SH-SY5Y (cell line): ENCODE measurements at regions not wholly inside any gene's neighbourhood (a gene's known extent, or its start where the extent isn't known, plus 50 kb on each side); places are given as distances from the start of the nearest gene placed in this dataset.

Experiments
- GATA2 ChIP-seq: IDR thresholded peaks from 2 replicates; pipeline ENCODE4 v1.6.1; 2011; ENCODE audit warnings: mild to moderate bottlenecking, low read depth, low read length
- GATA3 ChIP-seq: IDR thresholded peaks from 2 replicates; pipeline ENCODE4 v1.6.1; 2011; ENCODE audit warnings: low read depth, mild to moderate bottlenecking, low read length, moderate library complexity

DNA sequence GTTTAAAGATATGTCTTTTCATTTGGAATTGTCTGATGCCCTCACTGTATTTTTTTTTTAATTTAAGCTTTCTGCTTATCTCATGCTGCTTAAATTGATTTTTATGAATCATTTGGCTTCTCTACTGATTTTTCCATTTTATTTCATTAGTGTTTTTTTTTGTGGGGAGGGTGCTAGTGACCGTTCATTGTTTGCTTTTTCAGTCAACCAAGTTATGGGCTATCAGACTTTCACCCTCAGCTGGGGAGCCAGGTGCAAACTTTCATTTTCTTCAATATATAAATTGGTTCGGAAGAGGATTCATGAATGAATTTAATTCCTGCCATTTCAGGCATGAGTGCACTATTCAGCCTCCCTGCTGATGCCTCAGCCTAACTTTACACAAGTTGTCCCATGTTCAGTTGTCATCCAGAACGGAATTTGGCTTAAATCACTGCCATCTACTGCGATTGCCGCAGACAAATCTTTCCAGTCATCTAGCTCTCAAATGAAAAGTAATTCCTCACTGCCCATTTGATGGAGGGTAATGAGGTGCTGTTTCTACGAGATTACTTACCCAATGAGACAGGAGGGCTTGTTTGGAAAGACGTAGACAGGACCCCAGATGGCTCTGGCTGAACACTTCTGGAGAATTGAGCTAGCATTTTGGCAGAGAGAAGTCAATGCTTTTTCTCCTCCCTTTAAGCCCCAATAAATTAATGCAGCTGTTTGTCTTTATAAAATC lies 89.9 kb upstream of the RORA start:
- TF ChIP-seq GATA3, result no peak
- TF ChIP-seq GATA2, result no peak
